OCI-LY7 (cell line): ENCODE measurements at regions not wholly inside any gene's neighbourhood (a gene's known extent, or its start where the extent isn't known, plus 50 kb on each side); places are given as distances from the start of the nearest gene placed in this dataset.

Source experiments
- EZH2phosphoT487 ChIP-seq: fragments of 200-600 bp; sonication (generic); IDR thresholded peaks from 2 replicates; pipeline ENCODE4 v1.6.1; 2018; ENCODE audit warnings: low read depth, borderline replicate concordance, mild to moderate bottlenecking, mixed run types, antibody characterized with exemption, low read length, moderate library complexity, mixed read lengths
- TF ChIP-seq, protein P1 (sequence below): fragments of 200-600 bp; sonication (generic); conservative IDR thresholded peaks from 2 replicates; pipeline ENCODE4 v1.5.1; 2014; ENCODE audit warnings: mild to moderate bottlenecking, antibody characterized with exemption, low read length, moderate library complexity, mixed read lengths

DNA sequence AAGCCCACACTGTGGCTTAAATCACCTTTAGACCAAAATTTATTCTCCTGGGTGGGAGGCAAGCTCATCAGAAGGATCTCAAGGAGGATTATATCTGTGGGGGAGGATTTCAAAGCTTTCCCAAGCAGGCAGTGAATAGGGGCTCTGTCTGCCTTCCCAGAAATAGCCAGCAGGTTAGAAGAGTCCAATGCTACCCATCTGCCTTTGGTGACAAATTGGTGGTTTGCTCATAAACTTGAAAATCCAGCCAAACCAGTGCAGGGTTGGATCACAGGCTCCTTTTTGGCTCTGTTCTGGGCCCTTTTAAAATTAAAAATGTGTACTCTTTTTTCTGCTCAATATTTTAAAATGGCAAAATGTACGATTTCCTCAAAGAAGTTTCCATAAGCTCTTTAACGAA lies 118.9 kb upstream of the ZC3H11B start:
- TF ChIP-seq, protein P1, sequence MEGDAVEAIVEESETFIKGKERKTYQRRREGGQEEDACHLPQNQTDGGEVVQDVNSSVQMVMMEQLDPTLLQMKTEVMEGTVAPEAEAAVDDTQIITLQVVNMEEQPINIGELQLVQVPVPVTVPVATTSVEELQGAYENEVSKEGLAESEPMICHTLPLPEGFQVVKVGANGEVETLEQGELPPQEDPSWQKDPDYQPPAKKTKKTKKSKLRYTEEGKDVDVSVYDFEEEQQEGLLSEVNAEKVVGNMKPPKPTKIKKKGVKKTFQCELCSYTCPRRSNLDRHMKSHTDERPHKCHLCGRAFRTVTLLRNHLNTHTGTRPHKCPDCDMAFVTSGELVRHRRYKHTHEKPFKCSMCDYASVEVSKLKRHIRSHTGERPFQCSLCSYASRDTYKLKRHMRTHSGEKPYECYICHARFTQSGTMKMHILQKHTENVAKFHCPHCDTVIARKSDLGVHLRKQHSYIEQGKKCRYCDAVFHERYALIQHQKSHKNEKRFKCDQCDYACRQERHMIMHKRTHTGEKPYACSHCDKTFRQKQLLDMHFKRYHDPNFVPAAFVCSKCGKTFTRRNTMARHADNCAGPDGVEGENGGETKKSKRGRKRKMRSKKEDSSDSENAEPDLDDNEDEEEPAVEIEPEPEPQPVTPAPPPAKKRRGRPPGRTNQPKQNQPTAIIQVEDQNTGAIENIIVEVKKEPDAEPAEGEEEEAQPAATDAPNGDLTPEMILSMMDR = no peak
- TF ChIP-seq EZH2phosphoT487 = no peak
